ENCODE measurements at regions not wholly inside any gene's neighbourhood (a gene's known extent, or its start where the extent isn't known, plus 50 kb on each side); places are given as distances from the start of the nearest gene placed in this dataset.

GRCh38 chr10:84925495-84925894 lies 597.1 kb downstream of the CCSER2 start:
- H3K27ac ChIP-seq (ENCODE audit: extremely low read depth, low read depth, low read length), result no peak overlapping the region
- DNase-seq (ENCODE audit: extremely low read depth in 1 of 4, low spot score in 3 of 4) (no peak), ATAC-seq (no peak), FAIRE-seq (no peak)
- H3K9me3 ChIP-seq (replicated peaks; ENCODE audit: control insufficient read depth, insufficient read depth, low read depth, low read length), result no peaks in the 10 kb centered on the region
- no peak overlapping the region for H3K4me3 ChIP-seq
- no peaks in the 10 kb centered on the region for H3K36me3 ChIP-seq (ENCODE audit: control insufficient read depth, insufficient read depth, low read length)
- H3K9ac ChIP-seq (ENCODE audit: insufficient read depth in 1 of 2, low read depth in 2 of 2, low read length in 2 of 2), result no peak overlapping the region
- TF ChIP-seq SMAD4 (CRISPR knock-in tag; conservative IDR thresholded peaks at IDR 0.05) (no peak), ZHX1 (conservative IDR thresholded peaks at IDR 0.05; ENCODE audit: low read length) (no peak), ZBTB7A (IDR thresholded peaks at IDR 0.05; ENCODE audit: borderline replicate concordance, control insufficient read depth, low read depth, low read length) (no peak), ZNF77 (CRISPR knock-in tag; IDR thresholded peaks at IDR 0.05) (no peak), YBX1 (IDR thresholded peaks at IDR 0.05) (no peak)
- TF ChIP-seq, protein P1, sequence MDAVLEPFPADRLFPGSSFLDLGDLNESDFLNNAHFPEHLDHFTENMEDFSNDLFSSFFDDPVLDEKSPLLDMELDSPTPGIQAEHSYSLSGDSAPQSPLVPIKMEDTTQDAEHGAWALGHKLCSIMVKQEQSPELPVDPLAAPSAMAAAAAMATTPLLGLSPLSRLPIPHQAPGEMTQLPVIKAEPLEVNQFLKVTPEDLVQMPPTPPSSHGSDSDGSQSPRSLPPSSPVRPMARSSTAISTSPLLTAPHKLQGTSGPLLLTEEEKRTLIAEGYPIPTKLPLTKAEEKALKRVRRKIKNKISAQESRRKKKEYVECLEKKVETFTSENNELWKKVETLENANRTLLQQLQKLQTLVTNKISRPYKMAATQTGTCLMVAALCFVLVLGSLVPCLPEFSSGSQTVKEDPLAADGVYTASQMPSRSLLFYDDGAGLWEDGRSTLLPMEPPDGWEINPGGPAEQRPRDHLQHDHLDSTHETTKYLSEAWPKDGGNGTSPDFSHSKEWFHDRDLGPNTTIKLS (IDR thresholded peaks at IDR 0.05; ENCODE audit: borderline replicate concordance, low read depth), result no peak
- no peaks in the 10 kb centered on the region for H3K4me1 ChIP-seq (replicated peaks in 1 of 2; ENCODE audit: control insufficient read depth in 2 of 2, insufficient read depth in 2 of 2, low read length in 2 of 2)
- H4K20me1 ChIP-seq (replicated peaks; ENCODE audit: control insufficient read depth, insufficient read depth, low read length), result no peaks in the 10 kb centered on the region
- ChIA-PET POLR2A (no interaction called here), CTCF (ENCODE audit: low intra/inter-chr PET ratio) (no interaction called here)
- in situ Hi-C loops (cut with MboI) (no loop called here), intact Hi-C loops (cut with micrococcal nuclease) (no loop called here)
- no peak overlapping the region for H2AFZ ChIP-seq (ENCODE audit: low read depth, low read length)
- BruUV-seq (replicated peaks), result no TSS peak
- no peak overlapping the region for H3K4me2 ChIP-seq (ENCODE audit: insufficient read depth, low read length)
- H3K27me3 ChIP-seq (ENCODE audit: control insufficient read depth in 2 of 2, insufficient read depth in 2 of 2, low read length in 2 of 2), result no peaks in the 10 kb centered on the region
- no peaks in the 10 kb centered on the region for H3K79me2 ChIP-seq (ENCODE audit: control insufficient read depth, insufficient read depth, low read length)
- no peaks in the 10 kb centered on the region for H3K9me1 ChIP-seq (ENCODE audit: control insufficient read depth, insufficient read depth, low read length)

Measured in K562 (cell line).